Spleen (tissue), 11 donors: ENCODE measurements at regions not wholly inside any gene's neighbourhood (a gene's known extent, or its start where the extent isn't known, plus 50 kb on each side); places are given as distances from the start of the nearest gene placed in this dataset.
A peak's percentile ranks its signal among the peaks of the same experiment; 100 is the strongest.

Source experiments
- DNase-seq: peaks from one replicate; pipeline ENCODE4 v3.0.0-alpha.2; 2020
- H3K27ac ChIP-seq, 8 donors: fragments of 200-600 bp; sonication (generic) in 7 of 8; 1 replicate in 4 of 8; 2 replicates in 4 of 8; pipeline versions ENCODE4 v1.5.0 to v1.8.0; 2016 to 2021; ENCODE audit warnings: inconsistent platforms in 4 of 8, mild to moderate bottlenecking in 4 of 8, moderate library complexity in 1 of 8
- H3K27me3 ChIP-seq, 7 donors: fragments of 200-600 bp; sonication (generic) in 6 of 7; replicated peaks in 1 of 7; 1 replicate in 4 of 7; 2 replicates in 3 of 7; pipeline versions ENCODE4 v1.5.0 to v1.8.0; 2016 to 2021; ENCODE audit warnings: inconsistent platforms in 3 of 7, mild to moderate bottlenecking in 1 of 7
- H3K36me3 ChIP-seq, 6 donors: fragments of 200-600 bp; sonication (generic) in 5 of 6; 1 replicate in 4 of 6; 2 replicates in 2 of 6; pipeline versions ENCODE4 v1.5.0 to v1.8.0; 2016 to 2021; ENCODE audit warnings: inconsistent platforms in 2 of 6
- H3K4me1 ChIP-seq, 6 donors: fragments of 200-600 bp; sonication (generic) in 5 of 6; 1 replicate in 3 of 6; 2 replicates in 3 of 6; pipeline versions ENCODE4 v1.5.0 to v1.8.0; 2016 to 2021; ENCODE audit warnings: inconsistent platforms in 3 of 6
- H3K4me3 ChIP-seq, 8 donors: fragments of 200-600 bp; sonication (generic) in 7 of 8; 1 replicate in 4 of 8; 2 replicates in 4 of 8; pipeline versions ENCODE4 v1.5.0 to v1.8.0; 2016 to 2021; ENCODE audit warnings: inconsistent platforms in 4 of 8, mild to moderate bottlenecking in 4 of 8, moderate library complexity in 2 of 8
- H3K9me3 ChIP-seq, 8 donors: fragments of 200-600 bp; sonication (generic) in 7 of 8; 1 replicate in 4 of 8; 2 replicates in 4 of 8; pipeline versions ENCODE4 v1.5.0 to v1.8.0; 2016 to 2021; ENCODE audit warnings: inconsistent platforms in 4 of 8
- CTCF ChIP-seq, 11 experiments: fragments of 200-600 bp in 7 of 11; fragments of 450-650 bp in 4 of 11; sonication (generic) in 4 of 11; IDR thresholded peaks in 8 of 11; conservative IDR thresholded peaks in 3 of 11; 1 replicate in 7 of 11; 2 replicates in 4 of 11; pipeline versions ENCODE4 v1.4.0 to v1.8.0; 2016 to 2021; ENCODE audit warnings: antibody characterized with exemption in 11 of 11, inconsistent platforms in 4 of 11, mild to moderate bottlenecking in 1 of 11
- POLR2A ChIP-seq, 3 donors: fragments of 450-650 bp; IDR thresholded peaks; one replicate each; pipeline ENCODE4 v1.5.1; 2017; ENCODE audit warnings: antibody characterized with exemption in 3 of 3, mild to moderate bottlenecking in 1 of 3
- POLR2AphosphoS5 ChIP-seq, 3 donors: sonication (generic); formaldehyde crosslinking; IDR thresholded peaks; one replicate each; pipeline ENCODE4 v1.5.1; 2017; ENCODE audit warnings: antibody characterized with exemption in 3 of 3
- WGBS, 5 donors: extraction: QIAGEN DNeasy Blood & Tissue Kit in 3 of 5; methylation state at CpG; one replicate each; pipeline versions ENCODE4 v1.1.5 to v1.1.7; 2013 to 2018; 5-methylcytosine and 5-hydroxymethylcytosine counted together
- intact Hi-C: fragments of 100-400 bp; cut with DNase I; formaldehyde crosslinking; loops from one replicate; pipeline ENCODE4 v1.15.0; 2023; ENCODE audit warnings: low total_unique reads
- donor health status: healthy with polysubstance abuse.
- donor health status: DM: no; HTN: no; CAD: no; lungs with moderate emphysema.
- donor health status: DM: no; HTN: no; CAD: no.
- donor health status: Bipolar disorder and iron deficiency.
- donor health status: healthy.
- donor health status: DM: no; HTN: no; CAD: no.
- donor health status: DM: yes; HTN: yes; CAD: no.

GRCh38 chr11:81970886-81971285 is 762.8 kb downstream of the FAM181B start:
- no peak for DNase-seq
- Histone ChIP-seq H3K36me3 (no peaks in the 10 kb centered on the region), H3K9me3 (no peaks in the 10 kb centered on the region), H3K4me1 (no peaks in the 10 kb centered on the region), H3K27me3 (no peaks in the 10 kb centered on the region), H3K4me3 (no peak overlapping the region), H3K27ac (no peak overlapping the region)
- 69 to 81% (median 78%) methylated on average over 3 of the region's 3 CpGs for WGBS, 5 donors
- intact Hi-C loops = no loop called here
- TF ChIP-seq POLR2AphosphoS5 (IDR thresholded peaks at IDR 0.05) (no peak), CTCF (IDR thresholded peaks at IDR 0.05 in 8 of 11, conservative IDR thresholded peaks at IDR 0.05 in 3 of 11) (no peak), POLR2A (IDR thresholded peaks at IDR 0.05) (no peak)

- Histone ChIP-seq H3K4me1 (peaks cover 0 to 11% (median 7%) of the 10 kb centered on the region in 6 donors), H3K36me3 (no peaks in the 10 kb centered on the region), H3K9me3 (no peaks in the 10 kb centered on the region), H3K4me3 (no peak overlapping the region), H3K27me3 (no peaks in the 10 kb centered on the region), H3K27ac (no peak overlapping the region)
- no peak for TF ChIP-seq POLR2AphosphoS5 (IDR thresholded peaks at IDR 0.05)
- TF ChIP-seq CTCF (IDR thresholded peaks at IDR 0.05 in 8 of 11, conservative IDR thresholded peaks at IDR 0.05 in 3 of 11) = no peak
- no peak for TF ChIP-seq POLR2A (IDR thresholded peaks at IDR 0.05)
- 33 to 56% (median 48%) methylated on average over 1 of the region's 1 CpG for WGBS, 5 donors
- no peak for DNase-seq
- intact Hi-C loops = no loop called here
Measured at GRCh38 chr11:81967242-81967641, 766.4 kb downstream of the FAM181B start.

- H3K9me3 ChIP-seq = no peaks in the 10 kb centered on the region
- no peak overlapping the region for H3K4me3 ChIP-seq
- intact Hi-C loops = no loop called here
- no peak for DNase-seq
- 85 to 87% (median 86%) methylated on average over 3 of the region's 3 CpGs for WGBS, 5 donors
- no peaks in the 10 kb centered on the region for H3K27me3 ChIP-seq
- TF ChIP-seq POLR2AphosphoS5 (IDR thresholded peaks at IDR 0.05) (no peak), CTCF (IDR thresholded peaks at IDR 0.05 in 8 of 11, conservative IDR thresholded peaks at IDR 0.05 in 3 of 11) (no peak), POLR2A (IDR thresholded peaks at IDR 0.05) (no peak)
- H3K4me1 ChIP-seq = peaks cover 0 to 11% (median 7%) of the 10 kb centered on the region in 6 donors
- H3K36me3 ChIP-seq = no peaks in the 10 kb centered on the region
- no peak overlapping the region for H3K27ac ChIP-seq
Measured at GRCh38 chr11:81966340-81966739, 767.3 kb downstream of the FAM181B start.

- no peak for DNase-seq
- no peaks in the 10 kb centered on the region for H3K27me3 ChIP-seq
- no peaks in the 10 kb centered on the region for H3K9me3 ChIP-seq
- WGBS, 5 donors = 9 to 19% (median 13%) methylated on average over 3 of the region's 3 CpGs
- no peak overlapping the region for H3K27ac ChIP-seq
- peaks cover 0 to 11% (median 7%) of the 10 kb centered on the region in 6 donors for H3K4me1 ChIP-seq
- intact Hi-C loops = no loop called here
- TF ChIP-seq POLR2A (IDR thresholded peaks at IDR 0.05) (no peak), CTCF (IDR thresholded peaks at IDR 0.05 in 8 of 11, conservative IDR thresholded peaks at IDR 0.05 in 3 of 11) (peak in 9 of 11 experiments; percentile 21 to 51 (median 39)), POLR2AphosphoS5 (IDR thresholded peaks at IDR 0.05) (no peak)
- H3K36me3 ChIP-seq = no peaks in the 10 kb centered on the region
- no peak overlapping the region for H3K4me3 ChIP-seq
Measured at GRCh38 chr11:81963018-81963417, 770.6 kb downstream of the FAM181B start.
